AG09309 (cell line): ENCODE measurements at regions not wholly inside any gene's neighbourhood (a gene's known extent, or its start where the extent isn't known, plus 50 kb on each side); places are given as distances from the start of the nearest gene placed in this dataset.

Experiments used
- DNase-seq: peaks from one replicate; pipeline ENCODE4 v3.0.0-alpha.2; 2010; ENCODE audit warnings: low read depth
- H3K4me3 ChIP-seq: 2 replicates; pipeline ENCODE4 v1.5.1; 2011; ENCODE audit warnings: mild to moderate bottlenecking, low read depth, low read length, moderate library complexity; ENCODE audit not compliant: control insufficient read depth
- TF ChIP-seq, protein P1 (sequence below): IDR thresholded peaks from 2 replicates; pipeline ENCODE4 v1.5.1; 2011; ENCODE audit warnings: mild to moderate bottlenecking, low read depth, low read length, inconsistent platforms; ENCODE audit not compliant: insufficient read depth, control insufficient read depth; ENCODE audit errors: missing control alignments

DNA sequence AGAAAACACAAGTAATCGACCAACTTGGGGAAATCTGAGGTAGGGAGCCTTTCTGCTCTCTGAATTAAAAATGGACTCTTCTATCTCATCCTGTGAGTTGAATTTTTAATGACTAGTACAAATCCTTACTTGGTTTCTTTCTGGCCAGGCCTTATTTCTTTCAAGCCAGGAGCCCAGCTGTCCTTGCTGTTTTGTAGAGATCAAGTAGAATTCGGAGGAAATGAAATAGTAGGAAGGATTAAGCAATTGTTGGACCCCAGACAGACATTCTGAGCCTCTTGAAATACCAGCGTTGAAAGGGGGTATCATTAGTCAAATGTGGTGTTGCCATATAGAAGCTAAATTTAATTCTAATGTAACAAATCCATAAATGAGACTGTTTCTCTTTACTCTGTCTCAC is 53.7 kb upstream of the SMIM15 start:
- H3K4me3 ChIP-seq, result no peak overlapping the region
- DNase-seq, result no peak
- TF ChIP-seq, protein P1, sequence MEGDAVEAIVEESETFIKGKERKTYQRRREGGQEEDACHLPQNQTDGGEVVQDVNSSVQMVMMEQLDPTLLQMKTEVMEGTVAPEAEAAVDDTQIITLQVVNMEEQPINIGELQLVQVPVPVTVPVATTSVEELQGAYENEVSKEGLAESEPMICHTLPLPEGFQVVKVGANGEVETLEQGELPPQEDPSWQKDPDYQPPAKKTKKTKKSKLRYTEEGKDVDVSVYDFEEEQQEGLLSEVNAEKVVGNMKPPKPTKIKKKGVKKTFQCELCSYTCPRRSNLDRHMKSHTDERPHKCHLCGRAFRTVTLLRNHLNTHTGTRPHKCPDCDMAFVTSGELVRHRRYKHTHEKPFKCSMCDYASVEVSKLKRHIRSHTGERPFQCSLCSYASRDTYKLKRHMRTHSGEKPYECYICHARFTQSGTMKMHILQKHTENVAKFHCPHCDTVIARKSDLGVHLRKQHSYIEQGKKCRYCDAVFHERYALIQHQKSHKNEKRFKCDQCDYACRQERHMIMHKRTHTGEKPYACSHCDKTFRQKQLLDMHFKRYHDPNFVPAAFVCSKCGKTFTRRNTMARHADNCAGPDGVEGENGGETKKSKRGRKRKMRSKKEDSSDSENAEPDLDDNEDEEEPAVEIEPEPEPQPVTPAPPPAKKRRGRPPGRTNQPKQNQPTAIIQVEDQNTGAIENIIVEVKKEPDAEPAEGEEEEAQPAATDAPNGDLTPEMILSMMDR, result no peak

DNA sequence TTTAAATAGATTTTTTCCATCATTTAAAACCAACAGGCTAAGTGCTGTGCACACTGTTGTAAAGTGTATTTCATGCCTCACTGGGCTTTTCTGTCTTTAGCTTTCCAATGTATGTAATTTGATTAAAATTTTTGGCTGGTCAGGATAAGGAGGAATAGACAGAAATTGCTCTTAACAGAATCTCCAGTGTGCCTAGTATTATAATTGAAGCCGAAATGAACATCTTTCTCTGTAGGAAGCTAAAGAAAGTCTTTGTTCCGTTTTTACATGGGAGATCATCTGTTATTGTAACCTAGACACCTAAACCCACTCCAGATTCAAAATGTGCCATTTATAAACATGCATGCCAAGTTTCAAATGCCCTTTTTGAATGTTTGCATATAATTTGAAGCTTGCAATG is 54.5 kb upstream of the SMIM15 start:
- no peak for DNase-seq
- H3K4me3 ChIP-seq, result no peak overlapping the region
- TF ChIP-seq, protein P1, result no peak

DNA sequence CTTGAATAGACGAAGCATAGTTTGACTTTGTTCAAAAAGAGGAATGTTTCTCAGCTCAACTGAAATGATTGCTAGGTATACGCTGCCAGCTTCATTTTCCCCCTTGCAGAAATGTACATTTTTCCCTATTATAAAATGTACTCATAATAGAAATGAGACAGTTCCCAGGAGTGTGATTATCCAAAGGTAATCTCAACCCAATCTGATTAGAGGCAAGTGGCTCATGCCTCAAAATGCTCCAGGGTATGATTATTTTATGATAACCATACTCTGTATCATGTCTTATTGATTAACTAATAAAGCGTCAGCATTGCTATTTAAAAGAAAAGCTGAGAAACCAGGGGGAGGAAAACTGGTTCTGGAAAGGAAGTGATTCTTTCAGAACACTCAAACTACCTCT is 54.9 kb upstream of the SMIM15 start:
- no peak overlapping the region for H3K4me3 ChIP-seq
- TF ChIP-seq, protein P1, result no peak
- no peak for DNase-seq

DNA sequence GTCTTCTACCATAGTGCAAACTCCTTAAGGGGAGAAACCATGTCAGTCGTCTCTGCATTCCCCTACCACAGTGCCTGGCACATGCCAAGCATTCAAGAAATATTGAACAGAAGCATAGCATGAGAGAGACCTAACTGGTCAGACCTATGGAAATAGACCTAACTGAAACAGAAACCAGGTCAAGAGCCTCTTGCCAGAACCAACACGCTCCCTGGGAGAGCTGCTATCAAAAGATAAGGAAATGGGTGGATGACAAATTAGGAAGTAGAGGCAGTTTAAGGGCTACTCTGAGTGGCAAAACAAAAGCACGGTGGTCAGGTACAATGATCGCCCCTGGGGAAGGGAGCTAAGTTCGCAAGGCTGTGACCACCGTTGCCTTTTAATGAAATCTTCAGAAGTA is 66.0 kb upstream of the SMIM15 start:
- TF ChIP-seq, protein P1, result no peak
- no peak overlapping the region for H3K4me3 ChIP-seq
- DNase-seq, result no peak

DNA sequence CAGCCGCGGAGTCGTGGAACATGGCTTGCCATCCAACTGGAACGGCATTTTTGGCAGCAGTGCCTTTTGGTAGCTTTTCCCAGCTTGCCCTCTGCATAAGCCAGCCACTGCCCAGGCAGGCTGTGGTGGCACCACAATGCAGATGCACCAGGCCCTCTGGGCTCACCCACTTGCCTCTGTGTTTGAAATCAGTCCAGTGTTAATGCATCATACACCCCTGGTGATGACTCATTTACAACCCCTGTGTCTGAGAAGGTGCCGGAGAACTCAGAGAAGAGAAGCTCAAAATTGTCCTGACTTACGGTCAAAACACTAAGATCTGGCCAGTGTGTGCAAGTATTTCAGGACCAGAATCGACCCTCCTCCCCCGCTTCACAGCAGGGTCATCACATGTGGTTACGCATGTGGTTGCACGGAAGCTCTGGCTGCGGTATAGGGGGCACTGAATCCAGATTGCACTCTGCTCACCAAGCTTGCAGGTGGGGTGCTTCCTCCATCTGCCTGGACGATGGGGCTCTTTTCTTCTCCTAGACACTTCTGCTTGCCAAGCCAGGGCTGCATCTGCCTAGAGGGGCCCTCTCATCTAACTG is 66.5 kb upstream of the SMIM15 start:
- DNase-seq, result no peak
- H3K4me3 ChIP-seq, result no peak overlapping the region
- TF ChIP-seq, protein P1, result no peak

DNA sequence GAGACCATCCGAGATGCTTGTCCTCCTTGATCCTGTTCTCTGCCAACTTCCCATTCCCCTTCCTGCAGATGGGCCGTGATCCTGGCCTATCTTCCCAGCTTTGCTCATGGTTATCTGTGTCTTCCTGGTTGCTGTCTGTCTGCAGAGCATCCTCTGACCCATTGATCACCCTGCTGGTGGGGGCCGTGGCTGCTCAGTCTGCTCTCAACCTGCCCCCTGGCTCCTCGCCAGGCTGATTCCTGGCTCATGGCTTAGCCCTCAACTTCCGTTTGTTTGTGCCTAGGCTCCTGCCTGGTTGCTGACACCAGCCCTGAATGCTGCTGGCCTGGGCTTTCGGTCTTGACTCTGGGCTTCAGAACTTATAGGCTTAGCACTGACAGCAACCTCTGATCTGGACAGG is 67.1 kb upstream of the SMIM15 start:
- DNase-seq, result no peak

More for the DNA sequence above, 67.1 kb upstream of the SMIM15 start:
- H3K4me3 ChIP-seq, result no peak overlapping the region
- TF ChIP-seq, protein P1, result no peak
